ENCODE measurements at regions not wholly inside any gene's neighbourhood (a gene's known extent, or its start where the extent isn't known, plus 50 kb on each side); places are given as distances from the start of the nearest gene placed in this dataset.

DNA sequence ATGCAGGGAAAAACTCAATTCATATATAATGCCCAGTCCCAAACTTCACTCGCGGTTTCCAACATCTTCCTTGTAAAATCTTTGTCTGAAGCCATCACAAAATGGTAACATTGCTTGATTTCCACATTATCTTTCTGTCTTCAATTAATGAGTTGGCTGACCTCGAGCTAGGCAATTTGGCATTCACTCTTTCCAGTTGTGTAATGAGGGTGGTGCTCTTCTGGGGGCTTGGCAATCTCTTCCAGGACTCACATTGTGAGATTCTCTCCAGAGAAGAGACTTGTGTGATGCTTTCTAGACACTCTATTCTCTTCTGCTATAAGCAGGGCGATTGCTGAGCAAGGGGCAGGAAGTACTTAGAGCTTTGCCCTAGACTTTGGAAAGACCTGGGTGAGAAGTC lies 179.5 kb downstream of the JCAD start:
- Histone ChIP-seq H3K27ac (ENCODE audit: insufficient read depth, low read length) (no peak overlapping the region), H3K27me3 (ENCODE audit: control insufficient read depth, insufficient read depth, low read length) (peaks cover 6% of the 10 kb centered on the region), H3K79me2 (ENCODE audit: control insufficient read depth, insufficient read depth, low read length) (no peaks in the 10 kb centered on the region), H4K20me1 (ENCODE audit: control insufficient read depth, extremely low read depth, insufficient read depth, low read length) (no peaks in the 10 kb centered on the region), H3K36me3 (ENCODE audit: control insufficient read depth, insufficient read depth, low read length) (no peaks in the 10 kb centered on the region), H3K4me2 (ENCODE audit: extremely low read depth, insufficient read depth, low read length) (no peak overlapping the region), H3K4me3 (replicated peaks in 1 of 4; ENCODE audit: control extremely low read depth in 1 of 4, insufficient read depth in 1 of 4, low read depth in 3 of 4, low read length in 4 of 4) (no peak overlapping the region), H3K4me1 (ENCODE audit: control insufficient read depth, extremely low read depth, insufficient read depth, low read length) (no peaks in the 10 kb centered on the region), H3K9me3 (ENCODE audit: control insufficient read depth, insufficient read depth, low read depth, low read length) (no peaks in the 10 kb centered on the region), H2AFZ (ENCODE audit: low read length) (no peak overlapping the region), H3K9ac (ENCODE audit: insufficient read depth, low read length) (no peak overlapping the region)
- DNase-seq (ENCODE audit: low read depth in 2 of 2): no peak
- TF ChIP-seq CTCF (conservative IDR thresholded peaks at IDR 0.05 in 1 of 2, IDR thresholded peaks at IDR 0.05 in 1 of 2; ENCODE audit: low read depth in 1 of 2, low read length in 2 of 2): no peak

DNA sequence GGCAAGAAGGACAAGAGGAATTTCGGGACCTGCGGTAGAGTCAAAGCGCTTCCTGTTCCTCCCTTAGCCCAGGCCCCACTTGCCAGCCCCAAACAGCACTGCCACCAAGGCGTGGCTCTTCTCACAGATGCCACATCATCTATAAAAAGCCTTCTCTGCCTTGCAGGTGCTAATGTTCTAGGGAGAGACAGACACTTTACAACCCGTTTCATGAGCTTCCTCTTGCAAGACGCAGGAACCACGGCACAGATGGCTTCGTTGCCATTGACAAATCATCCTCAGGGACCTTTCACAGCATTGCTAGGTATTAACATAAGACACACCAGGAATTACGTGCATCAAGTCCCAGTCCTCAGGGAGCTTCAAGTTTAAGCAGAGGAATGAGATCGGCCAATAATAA lies 180.9 kb downstream of the JCAD start:
- H4K20me1 ChIP-seq (ENCODE audit: control insufficient read depth, extremely low read depth, insufficient read depth, low read length): no peaks in the 10 kb centered on the region
- H3K4me1 ChIP-seq (ENCODE audit: control insufficient read depth, extremely low read depth, insufficient read depth, low read length): no peaks in the 10 kb centered on the region
- no peaks in the 10 kb centered on the region for H3K79me2 ChIP-seq (ENCODE audit: control insufficient read depth, insufficient read depth, low read length)
- no peaks in the 10 kb centered on the region for H3K9me3 ChIP-seq (ENCODE audit: control insufficient read depth, insufficient read depth, low read depth, low read length)
- DNase-seq (ENCODE audit: low read depth in 2 of 2): no peak
- no peak overlapping the region for H3K9ac ChIP-seq (ENCODE audit: insufficient read depth, low read length)
- H3K4me2 ChIP-seq (ENCODE audit: extremely low read depth, insufficient read depth, low read length): no peak overlapping the region
- H3K27me3 ChIP-seq (ENCODE audit: control insufficient read depth, insufficient read depth, low read length): peaks cover 8% of the 10 kb centered on the region
- no peak overlapping the region for H2AFZ ChIP-seq (ENCODE audit: low read length)
- no peak for TF ChIP-seq EZH2 (IDR thresholded peaks at IDR 0.05; ENCODE audit: low read length, missing control alignments)
- TF ChIP-seq CTCF (conservative IDR thresholded peaks at IDR 0.05 in 1 of 2, IDR thresholded peaks at IDR 0.05 in 1 of 2; ENCODE audit: low read depth in 1 of 2, low read length in 2 of 2): no peak
- H3K4me3 ChIP-seq (replicated peaks in 1 of 4; ENCODE audit: control extremely low read depth in 1 of 4, insufficient read depth in 1 of 4, low read depth in 3 of 4, low read length in 4 of 4): no peak overlapping the region
- no peak overlapping the region for H3K27ac ChIP-seq (ENCODE audit: insufficient read depth, low read length)
- H3K36me3 ChIP-seq (ENCODE audit: control insufficient read depth, insufficient read depth, low read length): no peaks in the 10 kb centered on the region

- no peaks in the 10 kb centered on the region for H3K9me3 ChIP-seq (ENCODE audit: control insufficient read depth, insufficient read depth, low read depth, low read length)
- H3K27ac ChIP-seq (ENCODE audit: insufficient read depth, low read length): no peak overlapping the region
- DNase-seq (ENCODE audit: low read depth in 2 of 2): peak in 1 of 2 donors; percentile 58
- H3K27me3 ChIP-seq (ENCODE audit: control insufficient read depth, insufficient read depth, low read length): peaks cover 6% of the 10 kb centered on the region
- TF ChIP-seq EZH2 (IDR thresholded peaks at IDR 0.05; ENCODE audit: low read length, missing control alignments) (no peak), CTCF (conservative IDR thresholded peaks at IDR 0.05 in 1 of 2, IDR thresholded peaks at IDR 0.05 in 1 of 2; ENCODE audit: low read depth in 1 of 2, low read length in 2 of 2) (no peak)
- H4K20me1 ChIP-seq (ENCODE audit: control insufficient read depth, extremely low read depth, insufficient read depth, low read length): no peaks in the 10 kb centered on the region
- no peak overlapping the region for H2AFZ ChIP-seq (ENCODE audit: low read length)
- H3K36me3 ChIP-seq (ENCODE audit: control insufficient read depth, insufficient read depth, low read length): no peaks in the 10 kb centered on the region
- no peak overlapping the region for H3K9ac ChIP-seq (ENCODE audit: insufficient read depth, low read length)
- no peak overlapping the region for H3K4me2 ChIP-seq (ENCODE audit: extremely low read depth, insufficient read depth, low read length)
- no peaks in the 10 kb centered on the region for H3K79me2 ChIP-seq (ENCODE audit: control insufficient read depth, insufficient read depth, low read length)
- H3K4me3 ChIP-seq (replicated peaks in 1 of 4; ENCODE audit: control extremely low read depth in 1 of 4, insufficient read depth in 1 of 4, low read depth in 3 of 4, low read length in 4 of 4): no peak overlapping the region
- H3K4me1 ChIP-seq (ENCODE audit: control insufficient read depth, extremely low read depth, insufficient read depth, low read length): no peaks in the 10 kb centered on the region
These were observed 181.4 kb downstream of the JCAD start for GRCh38 chr10:29877793-29878491.

Data from fibroblast of lung (primary cell).